Psoas muscle (tissue), 7 donors: ENCODE measurements at regions not wholly inside any gene's neighbourhood (a gene's known extent, or its start where the extent isn't known, plus 50 kb on each side); places are given as distances from the start of the nearest gene placed in this dataset.

Experiments
- ATAC-seq, 4 donors: fragments of 200-7000 bp; cut with Tn5 transposase; one replicate each; pipeline ENCODE4 v1.9.1; 2020; ENCODE audit warnings: moderate library complexity in 3 of 4, mild to moderate bottlenecking in 2 of 4
- DNase-seq, 2 donors: peaks; one replicate each; pipeline ENCODE4 v3.0.0-alpha.2; 2020
- H3K27ac ChIP-seq: fragments of 200-600 bp; one replicate; pipeline ENCODE4 v1.8.0; 2022
- H3K27me3 ChIP-seq, 3 donors: fragments of 200-600 bp in 1 of 3; one replicate each; pipeline versions ENCODE4 v1.6.1 to v1.8.0; 2013 to 2022; ENCODE audit warnings: low read length in 2 of 3, mild to moderate bottlenecking in 2 of 3, moderate library complexity in 1 of 3; ENCODE audit not compliant: insufficient read depth in 3 of 3
- H3K36me3 ChIP-seq, 2 donors: fragments of 200-600 bp in 1 of 2; one replicate each; pipeline versions ENCODE4 v1.6.1 to v1.8.0; 2013 to 2022; ENCODE audit warnings: low read depth in 1 of 2, mild to moderate bottlenecking in 1 of 2, moderate library complexity in 1 of 2; ENCODE audit not compliant: insufficient read depth in 1 of 2
- H3K4me1 ChIP-seq: fragments of 200-600 bp; one replicate; pipeline ENCODE4 v1.8.0; 2022
- H3K4me3 ChIP-seq: fragments of 200-600 bp; one replicate; pipeline ENCODE4 v1.8.0; 2022; ENCODE audit warnings: mild to moderate bottlenecking
- H3K9me3 ChIP-seq: fragments of 200-600 bp; one replicate; pipeline ENCODE4 v1.8.0; 2022
- CTCF ChIP-seq: fragments of 200-600 bp; IDR thresholded peaks from one replicate; pipeline ENCODE4 v1.8.0; 2022; ENCODE audit warnings: antibody characterized with exemption
- WGBS, 3 donors: extraction: QIAGEN DNeasy Blood & Tissue Kit; methylation state at CpG; one replicate each; pipeline versions ENCODE4 v1.1.6 to v1.1.7; 2013; 5-methylcytosine and 5-hydroxymethylcytosine counted together
- intact Hi-C, 2 donors: fragments of 100-400 bp; cut with DNase I; formaldehyde crosslinking; loops; one replicate each; pipeline versions ENCODE4 v1.11.0 to v1.14.2; 2022
- donor health status: healthy with polysubstance abuse.
- donor health status: DM: no; HTN: no; CAD: no; lungs with moderate emphysema.
- donor health status: Bipolar disorder and iron deficiency.
- donor health status: healthy.
- donor health status: DM: yes; HTN: yes; CAD: no.
- donor health status: DM: no; HTN: no; CAD: no.
- donor health status: DM: yes; HTN: yes; CAD: no.

- H3K9me3 ChIP-seq: no peaks in the 10 kb centered on the region
- WGBS, 3 donors: 19 to 30% (median 23%) methylated on average over 1 of the region's 1 CpG
- peak overlapping the region; percentile 53 for H3K27ac ChIP-seq
- H3K4me3 ChIP-seq: no peak overlapping the region
- DNase-seq: no peak
- peaks cover 11% of the 10 kb centered on the region for H3K4me1 ChIP-seq
- no peaks in the 10 kb centered on the region for H3K27me3 ChIP-seq
- intact Hi-C loops: loop anchor here (10.0 kb wide), 2 partner anchors 326 to 586 kb away; no protein-coding TSS in a partner anchor
- no peak for TF ChIP-seq CTCF
- no peaks in the 10 kb centered on the region for H3K36me3 ChIP-seq
- ATAC-seq: peak; percentile 25 to 71 (median 48)
These were observed 231.2 kb upstream of the TPRG1 start for GRCh38 chr3:188940573-188940932.

DNA sequence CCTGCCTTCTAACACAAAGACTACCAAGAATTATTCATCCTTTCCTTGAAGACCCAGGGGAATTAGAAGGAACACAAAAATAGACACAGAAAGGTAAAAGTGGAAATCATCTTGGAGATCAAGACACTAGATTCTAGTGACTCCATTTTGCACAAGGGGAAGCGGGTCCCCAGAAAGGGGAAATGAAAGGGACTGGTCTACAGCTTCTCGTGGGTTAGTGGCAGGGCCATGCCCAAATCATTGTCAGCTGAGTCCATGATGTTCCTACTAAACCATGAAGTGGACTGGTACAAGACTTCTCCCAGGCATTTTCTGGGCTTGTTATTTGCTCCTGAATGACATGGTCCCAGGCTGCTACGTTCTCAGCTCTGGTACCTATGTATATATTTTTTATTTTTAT, 230.7 kb upstream of the TPRG1 start:
- Histone ChIP-seq H3K27me3 (no peaks in the 10 kb centered on the region), H3K36me3 (no peaks in the 10 kb centered on the region), H3K9me3 (no peaks in the 10 kb centered on the region), H3K4me1 (peaks cover 12% of the 10 kb centered on the region), H3K4me3 (no peak overlapping the region), H3K27ac (no peak overlapping the region)
- no peak for TF ChIP-seq CTCF
- no peak for ATAC-seq
- intact Hi-C loops: loop anchor here (10.0 kb wide), 2 partner anchors 326 to 586 kb away; no protein-coding TSS in a partner anchor
- whole genome bisulfite sequencing, 3 donors: 88 to 97% (median 95%) methylated on average over 3 of the region's 3 CpGs
- no peak for DNase-seq

DNA sequence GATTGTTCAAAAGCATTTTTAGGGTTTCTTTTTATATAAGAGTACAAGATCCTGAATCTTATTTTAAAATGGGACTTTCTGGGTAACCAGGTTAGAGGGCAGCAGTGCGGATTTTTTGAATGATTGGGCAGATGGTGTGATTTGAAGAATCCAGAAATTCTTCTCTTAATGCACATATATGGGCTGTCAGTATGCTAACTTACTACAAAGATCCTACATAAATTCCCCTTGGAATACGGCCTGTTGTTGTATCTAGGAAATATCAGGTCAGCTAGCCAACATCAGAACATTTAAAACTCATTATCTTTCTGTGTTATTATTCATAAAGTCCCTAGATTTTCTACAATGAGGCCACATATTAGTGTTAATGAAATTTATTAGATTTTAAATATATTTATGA, 229.6 kb upstream of the TPRG1 start:
- WGBS, 3 donors: 93 to 97% (median 96%) methylated on average over 2 of the region's 2 CpGs
- intact Hi-C loops: loop anchor here (10.0 kb wide), 2 partner anchors 327 to 587 kb away; no protein-coding TSS in a partner anchor
- no peak for ATAC-seq
- H3K4me3 ChIP-seq: no peak overlapping the region
- no peak for TF ChIP-seq CTCF
- H3K27ac ChIP-seq: no peak overlapping the region
- no peaks in the 10 kb centered on the region for H3K9me3 ChIP-seq
- DNase-seq: no peak
- H3K27me3 ChIP-seq: no peaks in the 10 kb centered on the region
- peaks cover 23% of the 10 kb centered on the region for H3K4me1 ChIP-seq
- H3K36me3 ChIP-seq: no peaks in the 10 kb centered on the region

- intact Hi-C loops: loop anchor here (10.0 kb wide), 2 partner anchors 329 to 589 kb away; no protein-coding TSS in a partner anchor
- H3K4me3 ChIP-seq: no peak overlapping the region
- H3K4me1 ChIP-seq: peaks cover 27% of the 10 kb centered on the region
- ATAC-seq: no peak
- no peaks in the 10 kb centered on the region for H3K9me3 ChIP-seq
- TF ChIP-seq CTCF: no peak
- no peak for DNase-seq
- no peaks in the 10 kb centered on the region for H3K27me3 ChIP-seq
- H3K36me3 ChIP-seq: no peaks in the 10 kb centered on the region
- no peak overlapping the region for H3K27ac ChIP-seq
These were observed 228.2 kb upstream of the TPRG1 start for GRCh38 chr3:188943591-188943990.

DNA sequence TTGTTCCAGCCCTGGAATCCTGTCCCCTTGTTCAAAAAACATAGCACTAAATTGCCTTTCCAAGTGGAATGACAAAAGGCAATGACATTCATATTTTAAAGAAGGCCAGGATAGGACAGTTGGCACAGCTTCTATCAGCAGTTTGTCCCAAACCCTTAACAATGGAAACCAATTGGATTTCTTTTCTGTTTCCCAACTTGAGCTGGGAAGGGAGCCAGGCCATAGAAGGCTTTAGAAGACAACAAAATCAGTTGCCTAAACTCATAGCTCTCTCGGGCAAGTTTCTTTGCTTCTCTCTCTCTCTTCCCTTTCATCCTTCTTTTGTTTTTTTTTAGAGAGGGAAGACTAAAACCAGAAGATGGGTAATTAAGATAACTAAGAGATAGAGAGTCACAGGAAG, 227.7 kb upstream of the TPRG1 start:
- DNase-seq: no peak
- Histone ChIP-seq H3K9me3 (no peaks in the 10 kb centered on the region), H3K36me3 (no peaks in the 10 kb centered on the region), H3K27ac (peak overlapping the region; percentile 21), H3K4me3 (no peak overlapping the region), H3K27me3 (no peaks in the 10 kb centered on the region), H3K4me1 (peaks cover 31% of the 10 kb centered on the region)
- TF ChIP-seq CTCF: no peak
- no peak for ATAC-seq
- 51 to 79% (median 78%) methylated on average over 1 of the region's 1 CpG for WGBS, 3 donors
- intact Hi-C loops: loop anchor here (10.0 kb wide), 2 partner anchors 329 to 589 kb away; no protein-coding TSS in a partner anchor
